WTC11 (cell line): ENCODE measurements at regions not wholly inside any gene's neighbourhood (a gene's known extent, or its start where the extent isn't known, plus 50 kb on each side); places are given as distances from the start of the nearest gene placed in this dataset.

ENCODE experiments used
- ATAC-seq: fragments of 200-7000 bp; cut with Tn5 transposase; 2 replicates; pipeline ENCODE4 v1.10.0; 2021; ENCODE audit warnings: mild to moderate bottlenecking, moderate library complexity
- CTCF ChIA-PET: fragments of 300-600 bp; sonication (Branson Sonifier 250); formaldehyde crosslinking; loops from one replicate; lab custom pipeline; 2021; ENCODE audit warnings: antibody characterized with exemption; lab: Charles Lee
- POLR2A ChIA-PET: fragments of 350-600 bp; sonication (Branson Sonifier 250); formaldehyde crosslinking; loops from one replicate; lab custom pipeline; 2021; ENCODE audit warnings: antibody characterized with exemption; lab: Charles Lee
- DNase-seq: peaks from one replicate; pipeline ENCODE4 v3.0.0; 2021; ENCODE audit warnings: low spot score
- H3K27ac Mint-ChIP-seq: 2 replicates; pipeline ENCODE4 v1.8.0; 2021; ENCODE audit warnings: mixed read lengths
- H3K27me3 Mint-ChIP-seq: 2 replicates; pipeline ENCODE4 v1.8.0; 2021; ENCODE audit warnings: low read depth, mild to moderate bottlenecking, moderate library complexity, mixed read lengths
- H3K36me3 Mint-ChIP-seq: 2 replicates; pipeline ENCODE4 v1.8.0; 2021; ENCODE audit warnings: mixed read lengths
- H3K4me1 Mint-ChIP-seq: 2 replicates; pipeline ENCODE4 v1.8.0; 2022; ENCODE audit warnings: mixed read lengths
- H3K4me3 Mint-ChIP-seq: 2 replicates; pipeline ENCODE4 v1.8.0; 2021; ENCODE audit warnings: mild to moderate bottlenecking, moderate library complexity, mixed read lengths
- H3K9me3 Mint-ChIP-seq: 2 replicates; pipeline ENCODE4 v1.8.0; 2021; ENCODE audit warnings: mixed read lengths
- ATF3 ChIP-seq: sonication (generic); formaldehyde crosslinking; conservative IDR thresholded peaks from 2 replicates; pipeline ENCODE4 v1.8.1; 2022; ENCODE audit warnings: mild to moderate bottlenecking, missing genetic modification reagents
- CREB1 ChIP-seq: sonication (generic); formaldehyde crosslinking; IDR thresholded peaks from 2 replicates; pipeline ENCODE4 v1.8.0; 2023; ENCODE audit warnings: mild to moderate bottlenecking, missing genetic modification reagents
- CREM ChIP-seq: sonication (generic); formaldehyde crosslinking; IDR thresholded peaks from 2 replicates; pipeline ENCODE4 v1.8.1; 2022; ENCODE audit warnings: mild to moderate bottlenecking, missing genetic modification reagents, moderate library complexity
- ESRRA ChIP-seq: sonication (generic); formaldehyde crosslinking; IDR thresholded peaks from 2 replicates; pipeline ENCODE4 v1.8.1; 2022; ENCODE audit warnings: mild to moderate bottlenecking, missing genetic modification reagents, borderline replicate concordance
- GABPB1 ChIP-seq: sonication (generic); formaldehyde crosslinking; IDR thresholded peaks from 2 replicates; pipeline ENCODE4 v1.8.1; 2023; ENCODE audit warnings: mild to moderate bottlenecking, missing genetic modification reagents
- IRF2 ChIP-seq: sonication (generic); formaldehyde crosslinking; IDR thresholded peaks from 2 replicates; pipeline ENCODE4 v1.8.0; 2022; ENCODE audit warnings: low read depth, missing genetic modification reagents, borderline replicate concordance
- NFE2L1 ChIP-seq: sonication (generic); formaldehyde crosslinking; IDR thresholded peaks from 2 replicates; pipeline ENCODE4 v1.8.1; 2023; ENCODE audit warnings: missing genetic modification reagents
- NFYB ChIP-seq: sonication (generic); formaldehyde crosslinking; conservative IDR thresholded peaks from 2 replicates; pipeline ENCODE4 v1.8.0; 2022; ENCODE audit warnings: low read depth, missing genetic modification reagents
- NR2C2 ChIP-seq: sonication (generic); formaldehyde crosslinking; IDR thresholded peaks from 2 replicates; pipeline ENCODE4 v1.8.0; 2022; ENCODE audit warnings: mild to moderate bottlenecking, missing genetic modification reagents
- NR3C1 ChIP-seq: sonication (generic); formaldehyde crosslinking; conservative IDR thresholded peaks from 2 replicates; pipeline ENCODE4 v1.8.1; 2023; ENCODE audit warnings: low read depth, mild to moderate bottlenecking, missing genetic modification reagents
- SMAD3 ChIP-seq: sonication (generic); formaldehyde crosslinking; IDR thresholded peaks from 2 replicates; pipeline ENCODE4 v1.8.0; 2022; ENCODE audit warnings: missing genetic modification reagents, mild to moderate bottlenecking, borderline replicate concordance
- STAT6 ChIP-seq: sonication (generic); formaldehyde crosslinking; conservative IDR thresholded peaks from 2 replicates; pipeline ENCODE4 v1.8.1; 2023; ENCODE audit warnings: mild to moderate bottlenecking, low read depth, missing genetic modification reagents, moderate library complexity
- TEAD1 ChIP-seq: sonication (generic); formaldehyde crosslinking; IDR thresholded peaks from 2 replicates; pipeline ENCODE4 v1.8.0; 2022; ENCODE audit warnings: mild to moderate bottlenecking, missing genetic modification reagents
- ZBTB21 ChIP-seq: sonication (generic); formaldehyde crosslinking; IDR thresholded peaks from 2 replicates; pipeline ENCODE4 v1.8.1; 2023; ENCODE audit warnings: mild to moderate bottlenecking, missing genetic modification reagents, borderline replicate concordance
- ZMAT4 ChIP-seq: fragments of 250-450 bp; sonication (Bioruptor Pico); IDR thresholded peaks from 2 replicates; pipeline ENCODE4 v1.9.0; 2021; ENCODE audit warnings: mild to moderate bottlenecking
- ZNF263 ChIP-seq: sonication (generic); formaldehyde crosslinking; IDR thresholded peaks from 2 replicates; pipeline ENCODE4 v1.8.1; 2022; ENCODE audit warnings: low read depth, mild to moderate bottlenecking, moderate library complexity, missing genetic modification reagents
- ZNF281 ChIP-seq: sonication (generic); formaldehyde crosslinking; IDR thresholded peaks from 2 replicates; pipeline ENCODE4 v1.8.0; 2023; ENCODE audit warnings: mild to moderate bottlenecking, missing genetic modification reagents
- TF ChIP-seq, protein P1 (sequence below): fragments of 250-450 bp; sonication (Bioruptor Pico); IDR thresholded peaks from 2 replicates; pipeline ENCODE4 v1.8.0; 2021; ENCODE audit warnings: mild to moderate bottlenecking
- TF ChIP-seq, protein P2 (sequence below): sonication (generic); formaldehyde crosslinking; IDR thresholded peaks from 2 replicates; pipeline ENCODE4 v1.8.1; 2022; ENCODE audit warnings: mild to moderate bottlenecking, moderate library complexity, missing genetic modification reagents
- TF ChIP-seq, protein P3 (sequence below): sonication (generic); formaldehyde crosslinking; IDR thresholded peaks from 2 replicates; pipeline ENCODE4 v1.8.1; 2022; ENCODE audit warnings: low read depth, mild to moderate bottlenecking, moderate library complexity, missing genetic modification reagents, borderline replicate concordance

DNA sequence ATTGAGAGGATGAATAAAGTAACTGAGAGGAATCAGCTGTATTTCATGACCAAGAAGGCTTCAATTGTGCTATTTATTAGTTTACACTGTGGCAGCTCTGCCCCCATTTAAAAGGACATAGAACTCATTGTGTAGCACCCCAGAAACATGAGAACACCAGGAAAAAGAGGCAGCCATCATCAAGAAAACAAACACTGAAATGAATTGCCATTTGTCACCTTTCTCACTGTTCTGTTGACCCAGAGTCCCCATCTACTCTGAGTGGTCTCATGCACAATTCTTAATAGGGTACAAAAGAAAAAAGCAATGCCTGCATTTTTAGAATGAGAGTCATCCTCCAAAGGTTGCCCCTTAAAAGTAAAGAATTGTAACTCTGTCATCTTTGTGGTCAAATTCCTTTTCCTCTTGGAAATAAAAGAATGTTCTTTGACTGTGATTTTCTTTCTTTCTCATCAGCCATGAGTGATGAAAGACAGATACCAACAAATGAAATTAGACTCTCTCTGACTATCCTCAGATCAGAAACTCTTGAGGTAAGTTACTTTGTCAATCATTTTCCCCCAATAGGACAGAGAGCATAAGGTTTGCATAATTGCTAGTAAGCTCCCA, 1941.9 kb upstream of the PIK3C3 start:
- Mint-ChIP-seq H3K4me1 (peaks cover 8% of the 10 kb centered on the region), H3K9me3 (no peaks in the 10 kb centered on the region), H3K36me3 (no peaks in the 10 kb centered on the region), H3K27ac (no peak overlapping the region), H3K4me3 (no peak overlapping the region), H3K27me3 (no peaks in the 10 kb centered on the region)
- DNase-seq (no peak), ATAC-seq (no peak)
- ChIA-PET POLR2A (no interaction called here), CTCF (no interaction called here)
- TF ChIP-seq IRF2 (no peak), CREM (CRISPR knock-in tag) (no peak), GABPB1 (CRISPR knock-in tag) (no peak), NR3C1 (no peak)
- TF ChIP-seq, protein P1, sequence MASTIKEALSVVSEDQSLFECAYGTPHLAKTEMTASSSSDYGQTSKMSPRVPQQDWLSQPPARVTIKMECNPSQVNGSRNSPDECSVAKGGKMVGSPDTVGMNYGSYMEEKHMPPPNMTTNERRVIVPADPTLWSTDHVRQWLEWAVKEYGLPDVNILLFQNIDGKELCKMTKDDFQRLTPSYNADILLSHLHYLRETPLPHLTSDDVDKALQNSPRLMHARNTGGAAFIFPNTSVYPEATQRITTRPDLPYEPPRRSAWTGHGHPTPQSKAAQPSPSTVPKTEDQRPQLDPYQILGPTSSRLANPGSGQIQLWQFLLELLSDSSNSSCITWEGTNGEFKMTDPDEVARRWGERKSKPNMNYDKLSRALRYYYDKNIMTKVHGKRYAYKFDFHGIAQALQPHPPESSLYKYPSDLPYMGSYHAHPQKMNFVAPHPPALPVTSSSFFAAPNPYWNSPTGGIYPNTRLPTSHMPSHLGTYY (CRISPR knock-in tag) = no peak

- DNase-seq = no peak
- Mint-ChIP-seq H3K27ac (no peak overlapping the region), H3K9me3 (no peaks in the 10 kb centered on the region), H3K4me3 (no peak overlapping the region), H3K27me3 (no peaks in the 10 kb centered on the region), H3K36me3 (no peaks in the 10 kb centered on the region), H3K4me1 (peaks cover 3% of the 10 kb centered on the region; the same call in 1 of the 2 replicates)
- POLR2A ChIA-PET = no interaction called here
- no peak for ATAC-seq
- CTCF ChIA-PET = no interaction called here
- TF ChIP-seq ESRRA (no peak), ZBTB21 (CRISPR knock-in tag) (no peak), ZNF263 (CRISPR knock-in tag) (no peak), NR2C2 (CRISPR knock-in tag) (no peak), NFE2L1 (no peak), TEAD1 (CRISPR knock-in tag) (no peak), CREM (CRISPR knock-in tag) (no peak), STAT6 (CRISPR knock-in tag) (no peak), ATF3 (CRISPR knock-in tag) (no peak), CREB1 (no peak), SMAD3 (no peak)
- TF ChIP-seq, protein P2, sequence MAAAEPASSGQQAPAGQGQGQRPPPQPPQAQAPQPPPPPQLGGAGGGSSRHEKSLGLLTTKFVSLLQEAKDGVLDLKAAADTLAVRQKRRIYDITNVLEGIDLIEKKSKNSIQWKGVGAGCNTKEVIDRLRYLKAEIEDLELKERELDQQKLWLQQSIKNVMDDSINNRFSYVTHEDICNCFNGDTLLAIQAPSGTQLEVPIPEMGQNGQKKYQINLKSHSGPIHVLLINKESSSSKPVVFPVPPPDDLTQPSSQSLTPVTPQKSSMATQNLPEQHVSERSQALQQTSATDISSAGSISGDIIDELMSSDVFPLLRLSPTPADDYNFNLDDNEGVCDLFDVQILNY = no peak
- TF ChIP-seq, protein P3, sequence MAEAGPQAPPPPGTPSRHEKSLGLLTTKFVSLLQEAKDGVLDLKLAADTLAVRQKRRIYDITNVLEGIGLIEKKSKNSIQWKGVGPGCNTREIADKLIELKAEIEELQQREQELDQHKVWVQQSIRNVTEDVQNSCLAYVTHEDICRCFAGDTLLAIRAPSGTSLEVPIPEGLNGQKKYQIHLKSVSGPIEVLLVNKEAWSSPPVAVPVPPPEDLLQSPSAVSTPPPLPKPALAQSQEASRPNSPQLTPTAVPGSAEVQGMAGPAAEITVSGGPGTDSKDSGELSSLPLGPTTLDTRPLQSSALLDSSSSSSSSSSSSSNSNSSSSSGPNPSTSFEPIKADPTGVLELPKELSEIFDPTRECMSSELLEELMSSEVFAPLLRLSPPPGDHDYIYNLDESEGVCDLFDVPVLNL (CRISPR knock-in tag) = no peak
These were observed 1943.8 kb upstream of the PIK3C3 start for GRCh38 chr18:40011201-40011600.

DNA sequence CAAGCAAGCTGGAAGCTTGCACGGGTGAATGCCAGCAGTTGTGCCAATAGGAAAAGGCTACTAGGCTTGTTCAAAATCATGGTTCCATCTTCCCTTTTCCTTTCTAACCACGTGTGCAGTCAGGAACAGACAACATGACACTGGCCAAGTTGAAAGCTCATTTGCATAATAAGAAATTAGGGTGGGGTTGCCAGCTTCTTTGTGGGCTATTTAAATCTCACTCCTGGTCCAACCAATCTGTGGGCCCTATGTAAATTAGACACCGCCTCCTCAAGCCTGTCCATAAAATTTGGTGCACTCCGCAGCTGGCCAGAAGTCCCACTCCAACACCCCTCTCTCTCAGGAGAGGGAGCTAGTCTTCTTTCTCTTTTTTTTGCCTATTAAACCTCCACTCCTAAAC, 1948.4 kb upstream of the PIK3C3 start:
- CTCF ChIA-PET = interaction anchor here (0.9 kb wide), 1 partner anchor 16 kb away, joined by 3 read pairs; no protein-coding TSS in a partner anchor
- no peak for DNase-seq

More for the DNA sequence above, 1948.4 kb upstream of the PIK3C3 start:
- Mint-ChIP-seq H3K4me3 (no peak overlapping the region), H3K27me3 (no peaks in the 10 kb centered on the region), H3K27ac (no peak overlapping the region), H3K9me3 (no peaks in the 10 kb centered on the region), H3K36me3 (no peaks in the 10 kb centered on the region), H3K4me1 (peaks cover 3% of the 10 kb centered on the region)
- ATAC-seq = peak; percentile 94
- no peak for TF ChIP-seq ATF3 (CRISPR knock-in tag)
- TF ChIP-seq NFYB (CRISPR knock-in tag) = no peak
- no peak for TF ChIP-seq ZMAT4 (CRISPR knock-in tag)
- TF ChIP-seq ZNF281 (CRISPR knock-in tag) = no peak
- POLR2A ChIA-PET = interaction anchor here (1.1 kb wide), 1 partner anchor 9 kb away, joined by 3 read pairs; no protein-coding TSS in a partner anchor
